ENCODE measurements at regions not wholly inside any gene's neighbourhood (a gene's known extent, or its start where the extent isn't known, plus 50 kb on each side); places are given as distances from the start of the nearest gene placed in this dataset.

- TF ChIP-seq ZNF274 (IDR thresholded peaks at IDR 0.05; ENCODE audit: low read depth, low read length) (no peak), YY1 (IDR thresholded peaks at IDR 0.05; ENCODE audit: insufficient read depth, insufficient read length) (no peak)
These were observed 128.1 kb downstream of the SLC25A47 start for GRCh38 chr14:100451264-100451663.

All from NT2/D1 (cell line).